GM21737 (cell line): ENCODE measurements at regions not wholly inside any gene's neighbourhood (a gene's known extent, or its start where the extent isn't known, plus 50 kb on each side); places are given as distances from the start of the nearest gene placed in this dataset.

Source experiments
- ATAC-seq: cut with Tn5 transposase; IDR thresholded peaks from one replicate; pipeline ENCODE4 v1.9.1; 2021; ENCODE audit warnings: mild to moderate bottlenecking, moderate library complexity; ENCODE audit not compliant: unreplicated experiment

- peak; percentile 70 for ATAC-seq
Observed at GRCh38 chr15:98442379-98442833, 205.9 kb upstream of the IGF1R start.

GRCh38 chr15:98442901-98443300, 205.4 kb upstream of the IGF1R start:
- ATAC-seq: no peak

GRCh38 chr15:98443526-98443925, 204.8 kb upstream of the IGF1R start:
- no peak for ATAC-seq

DNA sequence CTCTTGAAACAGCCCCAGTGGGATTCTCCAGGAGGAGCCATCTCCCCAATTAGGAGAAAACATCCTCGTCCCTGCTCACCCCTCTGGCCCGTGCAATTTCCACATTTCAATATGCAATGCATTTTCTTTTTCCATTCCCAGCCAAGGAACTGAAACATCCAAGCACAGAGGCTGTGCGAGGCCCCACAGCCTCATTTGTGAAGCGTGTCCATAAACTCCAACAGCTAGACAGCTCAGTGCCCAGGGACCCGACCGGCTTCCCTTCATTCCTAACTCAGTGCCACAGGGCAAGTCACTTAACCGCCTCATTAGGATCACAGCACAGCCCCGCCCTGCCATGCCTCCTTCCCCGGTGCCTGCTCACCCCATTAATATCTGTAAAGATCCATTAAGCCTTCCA, 204.2 kb upstream of the IGF1R start:
- no peak for ATAC-seq

- no peak for ATAC-seq
Observed at GRCh38 chr15:98445315-98445714, 203.0 kb upstream of the IGF1R start.

DNA sequence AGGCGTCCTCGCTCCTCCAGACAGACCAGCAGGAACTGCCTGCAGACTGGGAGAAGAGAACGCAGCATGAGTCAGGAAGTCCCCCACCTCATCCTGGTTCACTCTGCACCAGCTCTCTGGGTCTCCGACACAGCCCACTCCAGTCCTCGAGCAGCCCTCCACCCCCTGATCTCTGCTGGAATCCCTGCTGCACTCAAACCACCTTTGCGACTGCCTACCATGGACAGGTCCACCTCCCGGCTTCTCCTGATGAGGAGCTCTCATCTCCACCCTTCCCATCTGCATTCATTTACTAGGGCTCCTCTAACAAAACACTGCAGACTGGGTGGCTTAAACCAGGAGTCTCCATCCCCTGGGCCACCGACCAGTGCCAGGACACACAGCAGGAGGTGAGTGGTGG, 202.3 kb upstream of the IGF1R start:
- ATAC-seq: no peak

- no peak for ATAC-seq
Observed at GRCh38 chr15:98447069-98447468, 201.3 kb upstream of the IGF1R start.

- no peak for ATAC-seq
Observed at GRCh38 chr15:98451236-98451635, 197.1 kb upstream of the IGF1R start.

DNA sequence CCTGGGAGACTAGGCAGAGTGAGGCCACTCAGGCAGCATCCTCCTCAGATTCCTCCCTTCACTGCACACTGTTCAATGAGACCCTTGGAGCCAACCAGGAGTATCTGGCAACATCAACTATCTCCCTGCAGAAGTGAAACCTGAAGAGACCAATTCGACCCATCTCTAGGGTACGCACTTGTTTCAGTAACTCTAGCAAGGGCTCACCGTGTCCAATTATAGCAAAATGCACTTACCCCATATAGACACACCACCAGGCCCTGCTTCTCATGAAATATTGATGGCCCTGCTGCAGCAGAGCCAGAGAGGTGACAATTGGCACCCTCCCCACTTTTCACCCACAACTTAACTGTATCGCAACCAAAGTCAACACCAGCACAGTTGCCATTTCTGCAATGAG, 196.1 kb upstream of the IGF1R start:
- no peak for ATAC-seq

GRCh38 chr15:98455904-98456303, 192.4 kb upstream of the IGF1R start:
- no peak for ATAC-seq

DNA sequence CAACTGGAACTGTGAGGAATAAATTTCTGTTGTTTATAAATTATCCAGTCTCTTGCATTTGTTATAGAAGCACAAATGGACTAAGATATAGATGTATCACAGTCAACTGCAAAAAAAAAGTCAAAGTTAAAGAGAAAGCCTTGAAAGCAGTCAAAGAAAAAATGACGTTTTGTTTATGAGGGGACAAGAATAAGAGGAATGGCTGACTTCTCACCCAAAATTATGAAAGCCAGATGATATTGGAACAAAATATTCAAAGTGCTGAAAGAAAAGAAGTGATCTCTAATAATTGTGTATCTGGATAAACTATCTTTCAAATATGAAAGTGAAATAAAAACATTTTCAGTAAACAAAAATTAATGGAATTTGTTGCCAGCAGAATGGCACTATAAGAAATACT, 171.8 kb upstream of the IGF1R start:
- no peak for ATAC-seq

GRCh38 chr15:98480844-98481243, 167.5 kb upstream of the IGF1R start:
- ATAC-seq: no peak

GRCh38 chr15:98483575-98484130, 164.7 kb upstream of the IGF1R start:
- ATAC-seq: no peak

- no peak for ATAC-seq
Observed at GRCh38 chr15:98484914-98485313, 163.4 kb upstream of the IGF1R start.

DNA sequence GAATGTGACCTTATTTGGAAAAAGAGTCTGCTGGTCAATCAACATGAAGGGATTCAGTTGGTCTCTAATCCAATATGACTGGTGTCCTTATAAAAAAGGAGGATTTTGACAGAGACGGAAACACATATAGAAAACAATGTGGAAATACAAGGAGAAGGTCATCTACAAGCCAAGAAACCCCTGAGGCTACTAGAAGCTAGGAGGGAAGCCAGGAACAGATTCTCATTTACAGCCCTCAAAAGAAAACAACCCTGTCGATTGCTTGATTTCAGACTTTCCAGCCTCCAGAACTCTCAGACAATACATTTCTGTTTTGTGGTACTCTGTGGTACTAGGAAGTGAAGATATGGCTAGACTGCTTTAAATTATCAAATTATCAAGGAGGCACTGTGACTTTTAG, 162.9 kb upstream of the IGF1R start:
- no peak for ATAC-seq

DNA sequence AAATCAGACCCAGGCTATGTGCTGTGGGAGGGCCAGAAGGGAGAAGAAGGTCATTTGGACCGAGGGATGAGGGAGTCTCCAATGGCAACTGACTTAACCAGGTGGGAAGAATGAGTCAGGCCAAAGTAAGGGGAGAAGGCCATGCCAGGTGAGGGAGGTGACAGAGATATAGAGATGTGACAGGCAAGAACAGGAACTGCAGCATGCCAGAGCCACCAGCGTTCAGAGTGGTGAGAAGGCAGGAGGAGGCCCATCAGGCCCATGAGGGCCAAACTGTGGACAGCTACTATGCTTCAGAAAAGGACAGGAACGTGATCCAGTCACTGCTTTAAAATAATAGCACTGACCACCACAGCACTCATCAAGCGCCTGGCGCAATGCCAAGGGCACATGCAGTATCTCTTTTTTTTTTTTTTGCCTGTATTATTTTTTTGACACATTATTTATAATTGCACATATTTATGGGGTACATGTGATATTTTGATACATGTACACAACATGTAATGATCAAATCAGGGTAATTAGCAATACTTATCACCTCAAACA, 154.3 kb upstream of the IGF1R start:
- no peak for ATAC-seq

DNA sequence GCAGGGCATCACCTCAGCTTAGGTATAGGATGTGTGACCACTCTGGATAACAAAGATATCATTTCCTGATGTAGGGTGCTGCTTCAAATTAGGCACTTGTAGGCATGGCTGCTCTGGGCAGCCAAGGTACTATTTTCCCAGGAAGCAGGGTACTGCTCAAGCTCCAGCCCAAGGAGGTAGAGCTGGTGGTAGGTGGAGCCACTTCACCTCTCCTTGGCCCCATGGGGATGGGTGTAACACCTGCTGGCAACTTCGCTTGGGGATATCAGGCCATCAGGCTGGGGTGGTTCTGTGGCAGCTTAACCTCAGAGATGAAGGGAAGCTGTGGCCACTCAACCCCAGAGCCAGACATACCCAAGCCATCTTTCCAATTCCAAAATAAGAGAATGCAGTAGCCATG, 147.1 kb upstream of the IGF1R start:
- ATAC-seq: no peak

DNA sequence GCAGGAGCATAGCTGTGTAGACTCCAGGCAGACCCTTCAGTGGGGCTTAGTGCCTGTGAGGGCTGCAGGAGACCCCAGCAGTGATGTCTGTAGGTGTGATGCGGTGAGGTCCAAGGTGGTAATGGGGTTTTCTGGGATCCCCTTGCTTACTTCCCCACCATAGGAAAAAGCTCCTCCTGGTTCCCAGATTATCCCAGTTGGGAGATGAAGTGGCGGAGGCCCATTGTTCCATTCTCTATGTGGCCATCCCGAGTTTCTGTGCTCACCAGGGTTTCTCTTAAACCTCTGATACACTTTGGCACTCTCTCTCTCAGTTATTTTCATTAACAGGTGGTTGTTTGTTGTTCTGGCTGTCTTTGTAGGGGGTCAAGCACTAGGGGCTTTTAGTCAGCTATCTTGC, 146.7 kb upstream of the IGF1R start:
- ATAC-seq: no peak

DNA sequence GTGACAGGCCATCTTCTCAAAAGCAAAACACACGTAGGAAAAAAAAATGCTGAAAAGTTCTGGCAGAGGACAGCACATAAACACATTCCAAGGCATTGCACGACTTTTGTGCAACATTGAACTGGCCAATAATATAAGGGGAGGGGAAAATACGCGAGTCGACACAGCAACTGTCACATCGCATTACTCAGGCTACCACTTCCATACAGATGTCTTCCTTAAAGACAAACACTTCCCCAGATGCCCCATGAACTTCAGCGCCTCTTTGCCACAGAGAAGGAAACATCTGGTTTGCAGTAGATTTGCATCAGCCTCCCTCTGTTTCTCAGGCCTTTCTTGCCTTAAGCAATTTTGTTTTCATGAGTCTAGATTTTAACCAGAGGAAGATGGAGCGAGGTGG, 144.4 kb upstream of the IGF1R start:
- ATAC-seq: no peak

DNA sequence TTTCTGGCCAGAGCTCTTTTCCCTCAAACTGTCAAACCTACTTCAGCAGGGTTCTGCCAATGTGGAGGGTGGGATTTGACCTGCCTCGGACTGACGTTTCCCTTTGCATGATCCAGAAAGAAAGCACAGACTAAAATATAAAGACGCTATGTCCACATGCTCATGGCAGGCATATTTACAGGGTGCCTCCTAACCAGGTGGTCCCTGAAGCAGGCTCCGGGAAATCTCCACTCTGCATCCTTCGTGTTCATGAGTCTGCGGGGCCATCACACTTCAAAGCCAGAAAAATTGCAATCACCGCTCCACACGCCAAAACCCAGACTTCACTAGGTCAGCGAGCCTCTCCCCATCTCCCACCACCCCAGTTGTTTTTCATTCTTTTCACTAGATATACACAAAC, 143.3 kb upstream of the IGF1R start:
- ATAC-seq: no peak

DNA sequence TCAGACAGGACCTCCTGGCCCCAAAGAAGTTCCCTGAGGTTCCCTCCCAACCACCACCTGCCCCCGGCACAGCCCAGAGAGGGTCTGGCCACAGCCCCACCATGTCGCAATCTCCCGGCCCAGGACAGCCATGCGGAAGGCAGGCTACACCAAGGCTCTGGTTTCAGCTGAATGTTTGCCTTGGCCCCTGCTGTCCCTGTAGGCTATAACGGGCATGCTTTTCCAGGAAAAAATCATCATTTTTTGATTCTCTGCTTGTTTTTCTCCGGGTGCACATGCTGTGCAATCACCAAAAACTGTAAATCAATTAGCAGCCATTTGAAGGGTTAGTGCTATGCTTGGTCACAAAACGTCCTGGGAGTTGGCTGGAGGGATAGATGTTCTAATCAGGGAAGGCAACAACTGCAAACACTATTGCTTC, 142.7 kb upstream of the IGF1R start:
- ATAC-seq: no peak

DNA sequence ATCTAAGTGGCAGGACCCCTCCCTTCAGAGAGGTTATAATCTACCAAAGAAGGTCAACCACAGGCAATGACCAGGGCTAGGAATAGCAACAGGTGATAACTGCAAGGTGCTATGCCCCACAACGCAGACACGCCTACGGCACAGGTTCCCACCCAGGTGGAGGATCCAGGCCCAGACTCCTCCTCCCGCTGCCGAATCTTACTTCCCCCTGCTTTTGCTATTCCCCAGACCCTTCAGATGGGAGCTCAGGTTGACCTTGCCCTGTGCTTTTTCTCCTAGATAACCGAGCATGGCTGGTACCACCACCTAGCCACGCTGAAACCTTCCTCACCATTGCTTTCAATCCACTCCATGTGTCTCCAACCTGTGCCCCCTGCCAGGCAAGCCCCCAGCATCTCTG, 142.2 kb upstream of the IGF1R start:
- ATAC-seq: no peak

- ATAC-seq: no peak
Observed at GRCh38 chr15:98506711-98507110, 141.6 kb upstream of the IGF1R start.
